Stimulated activated CD4-positive, alpha-beta T cell treated with anti-CD3 and anti-CD28 coated beads, Interleukin-1b, Interleukin-23, amount 100 ng/mL, for 4 hours (primary cell): ENCODE measurements at regions not wholly inside any gene's neighbourhood (a gene's known extent, or its start where the extent isn't known, plus 50 kb on each side); places are given as distances from the start of the nearest gene placed in this dataset.

Source experiments
- DNase-seq, 2 donors: peaks; one replicate each; pipeline ENCODE4 v3.0.0-alpha.2; 2020; ENCODE audit warnings: low read depth in 2 of 2

- no peak for DNase-seq
Observed at GRCh38 chr4:17296921-17297890, 214.7 kb downstream of the QDPR start.

GRCh38 chr4:17293901-17294300, 218.0 kb downstream of the QDPR start:
- no peak for DNase-seq

GRCh38 chr4:17288151-17288550, 223.7 kb downstream of the QDPR start:
- no peak for DNase-seq

- no peak for DNase-seq
Observed at GRCh38 chr4:17286752-17287460, 225.0 kb downstream of the QDPR start.

GRCh38 chr4:17285747-17286146, 226.1 kb downstream of the QDPR start:
- no peak for DNase-seq

GRCh38 chr4:17284323-17285175, 227.3 kb downstream of the QDPR start:
- DNase-seq = no peak

GRCh38 chr4:17283832-17284231, 228.1 kb downstream of the QDPR start:
- no peak for DNase-seq

GRCh38 chr4:17283251-17283650, 228.6 kb downstream of the QDPR start:
- DNase-seq = no peak

GRCh38 chr4:17280261-17281018, 231.4 kb downstream of the QDPR start:
- no peak for DNase-seq

- DNase-seq = no peak
Observed at GRCh38 chr4:17276776-17277175, 235.1 kb downstream of the QDPR start.

- no peak for DNase-seq
Observed at GRCh38 chr4:17275836-17276235, 236.1 kb downstream of the QDPR start.

GRCh38 chr4:17273047-17273446, 238.8 kb downstream of the QDPR start:
- DNase-seq = no peak

GRCh38 chr4:17272154-17272553, 239.7 kb downstream of the QDPR start:
- no peak for DNase-seq

- DNase-seq = no peak
Observed at GRCh38 chr4:17265653-17266052, 246.2 kb downstream of the QDPR start.

GRCh38 chr4:17265139-17265538, 246.8 kb downstream of the QDPR start:
- DNase-seq = no peak

GRCh38 chr4:17260166-17260907, 251.6 kb downstream of the QDPR start:
- no peak for DNase-seq

- no peak for DNase-seq
Observed at GRCh38 chr4:17258106-17258505, 253.8 kb downstream of the QDPR start.

- DNase-seq = no peak
Observed at GRCh38 chr4:17252131-17252530, 259.8 kb downstream of the QDPR start.

- no peak for DNase-seq
Observed at GRCh38 chr4:17251101-17251500, 260.8 kb downstream of the QDPR start.

GRCh38 chr4:17250591-17250990, 261.3 kb downstream of the QDPR start:
- no peak for DNase-seq

- no peak for DNase-seq
Observed at GRCh38 chr4:17246656-17247055, 265.2 kb downstream of the QDPR start.
